Embryonic facial prominence (tissue), 1 donor: ENCODE measurements at regions not wholly inside any gene's neighbourhood (a gene's known extent, or its start where the extent isn't known, plus 50 kb on each side); places are given as distances from the start of the nearest gene placed in this dataset.
"Not testable (repeated sequence)": the region's sequence is repeated elsewhere in the genome, so short reads cannot be mapped to it uniquely, and the experiment has no call there.

Experiments
- DNase-seq: peaks from one replicate; pipeline ENCODE4 v3.0.0-alpha.2; 2016; ENCODE audit errors: extremely low spot score

GRCh38 chr11:134866981-134867675, 455.1 kb upstream of the B3GAT1 start:
- DNase-seq, result no peak

- DNase-seq, result no peak
These were observed 454.2 kb upstream of the B3GAT1 start for GRCh38 chr11:134866215-134866614.

GRCh38 chr11:134864968-134865305, 452.9 kb upstream of the B3GAT1 start:
- DNase-seq, result no peak

- no peak for DNase-seq
These were observed 452.4 kb upstream of the B3GAT1 start for GRCh38 chr11:134864233-134864967.

GRCh38 chr11:134863294-134863693, 451.3 kb upstream of the B3GAT1 start:
- no peak for DNase-seq

GRCh38 chr11:134862587-134863195, 450.6 kb upstream of the B3GAT1 start:
- no peak for DNase-seq

- no peak for DNase-seq
These were observed 450.1 kb upstream of the B3GAT1 start for GRCh38 chr11:134862105-134862502.

- DNase-seq, result no peak
These were observed 449.6 kb upstream of the B3GAT1 start for GRCh38 chr11:134861490-134862104.

- DNase-seq, result no peak
These were observed 446.9 kb upstream of the B3GAT1 start for GRCh38 chr11:134858783-134859480.

- DNase-seq, result no peak
These were observed 445.0 kb upstream of the B3GAT1 start for GRCh38 chr11:134857035-134857434.

- no peak for DNase-seq
These were observed 444.3 kb upstream of the B3GAT1 start for GRCh38 chr11:134856056-134856971.

GRCh38 chr11:134853992-134854991, 442.2 kb upstream of the B3GAT1 start:
- DNase-seq, result no peak

- DNase-seq, result not testable (repeated sequence)
These were observed 439.6 kb upstream of the B3GAT1 start for GRCh38 chr11:134851503-134852224.

- DNase-seq, result no peak
These were observed 438.5 kb upstream of the B3GAT1 start for GRCh38 chr11:134850566-134850965.

GRCh38 chr11:134849833-134850232, 437.8 kb upstream of the B3GAT1 start:
- DNase-seq, result no peak

GRCh38 chr11:134847083-134847715, 435.2 kb upstream of the B3GAT1 start:
- no peak for DNase-seq

GRCh38 chr11:134846328-134847082, 434.5 kb upstream of the B3GAT1 start:
- DNase-seq, result no peak
